GM06990 (cell line): ENCODE measurements at regions not wholly inside any gene's neighbourhood (a gene's known extent, or its start where the extent isn't known, plus 50 kb on each side); places are given as distances from the start of the nearest gene placed in this dataset.

ENCODE experiments used
- DNase-seq: peaks from one replicate; pipeline ENCODE4 v3.0.0-alpha.2; 2011; ENCODE audit not compliant: insufficient read length; ENCODE audit errors: extremely low read depth
- H3K27me3 ChIP-seq: replicated peaks from 2 replicates; pipeline ENCODE4 v1.6.0; 2011; ENCODE audit warnings: low read length; ENCODE audit not compliant: control insufficient read depth, insufficient read depth
- H3K36me3 ChIP-seq: 2 replicates; pipeline ENCODE4 v1.5.1; 2011; ENCODE audit warnings: low read length; ENCODE audit not compliant: control insufficient read depth, insufficient read depth
- H3K4me3 ChIP-seq: replicated peaks from 2 replicates; pipeline ENCODE4 v1.5.1; 2011; ENCODE audit warnings: low read depth, mild to moderate bottlenecking, control low read depth, low read length
- CTCF ChIP-seq: IDR thresholded peaks from 2 replicates; pipeline ENCODE4 v1.5.1; 2011; ENCODE audit warnings: low read length, control low read depth, mild to moderate bottlenecking, inconsistent platforms; ENCODE audit not compliant: insufficient read depth, poor library complexity, severe bottlenecking

- Histone ChIP-seq H3K36me3 (no peaks in the 10 kb centered on the region), H3K27me3 (no peaks in the 10 kb centered on the region), H3K4me3 (no peak overlapping the region)
- no peak for DNase-seq
- no peak for TF ChIP-seq CTCF
Measured at GRCh38 chr12:78799649-78800048, 64.9 kb upstream of the SYT1 start.

- DNase-seq, result no peak
- Histone ChIP-seq H3K36me3 (no peaks in the 10 kb centered on the region), H3K27me3 (no peaks in the 10 kb centered on the region), H3K4me3 (no peak overlapping the region)
- no peak for TF ChIP-seq CTCF
Measured at GRCh38 chr12:78802593-78802992, 62.0 kb upstream of the SYT1 start.

GRCh38 chr12:78804262-78804661 is 60.3 kb upstream of the SYT1 start:
- no peaks in the 10 kb centered on the region for H3K27me3 ChIP-seq
- no peak overlapping the region for H3K4me3 ChIP-seq
- no peak for DNase-seq
- TF ChIP-seq CTCF, result no peak
- H3K36me3 ChIP-seq, result no peaks in the 10 kb centered on the region
